ACHN (cell line): ENCODE measurements at regions not wholly inside any gene's neighbourhood (a gene's known extent, or its start where the extent isn't known, plus 50 kb on each side); places are given as distances from the start of the nearest gene placed in this dataset.

Source experiments
- DNase-seq: peaks from one replicate; pipeline ENCODE4 v3.0.0-alpha.2; 2015
- in situ Hi-C: cut with HindIII; loops from 2 replicates; pipeline ENCODE4 v1.10.0; 2017; ENCODE audit warnings: low sequenced_read_pairs, low pct_ligation_motif_present, low pct_unique_long_range_greater_than_20kb

GRCh38 chr15:89421219-89421618 lies 75.2 kb downstream of the RHCG start:
- no peak for DNase-seq
- in situ Hi-C loops = no loop called here

DNA sequence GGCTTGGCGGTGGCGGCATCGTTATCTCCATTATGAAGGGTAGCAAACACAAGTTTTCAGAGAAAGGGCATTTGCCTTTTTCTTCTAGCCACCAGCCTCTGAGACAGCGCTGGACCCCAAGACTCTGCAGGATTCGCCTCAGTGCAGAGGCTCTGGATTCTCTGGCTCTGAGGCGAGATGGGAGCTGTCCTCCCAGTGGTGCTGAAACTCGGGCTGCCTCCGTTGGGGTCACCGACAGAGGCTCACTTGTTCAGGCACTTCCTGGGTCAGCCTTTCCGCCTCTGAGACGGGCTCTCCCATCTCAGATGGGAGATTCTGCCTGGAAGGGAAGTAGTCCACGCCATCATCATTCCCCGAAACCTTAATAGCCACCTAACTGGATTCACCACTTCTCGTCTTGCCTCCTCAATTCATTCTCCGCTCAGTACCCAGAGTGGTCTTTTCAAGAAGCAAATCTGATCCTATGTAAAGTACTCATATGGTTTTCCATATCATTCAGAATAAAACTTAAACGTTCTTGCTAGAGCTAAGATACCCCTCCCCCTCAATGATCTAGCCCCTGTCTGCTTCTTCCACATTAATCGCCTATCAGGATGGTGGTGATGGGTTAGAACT lies 76.9 kb downstream of the RHCG start:
- in situ Hi-C loops = no loop called here
- DNase-seq = peak; percentile 45

DNA sequence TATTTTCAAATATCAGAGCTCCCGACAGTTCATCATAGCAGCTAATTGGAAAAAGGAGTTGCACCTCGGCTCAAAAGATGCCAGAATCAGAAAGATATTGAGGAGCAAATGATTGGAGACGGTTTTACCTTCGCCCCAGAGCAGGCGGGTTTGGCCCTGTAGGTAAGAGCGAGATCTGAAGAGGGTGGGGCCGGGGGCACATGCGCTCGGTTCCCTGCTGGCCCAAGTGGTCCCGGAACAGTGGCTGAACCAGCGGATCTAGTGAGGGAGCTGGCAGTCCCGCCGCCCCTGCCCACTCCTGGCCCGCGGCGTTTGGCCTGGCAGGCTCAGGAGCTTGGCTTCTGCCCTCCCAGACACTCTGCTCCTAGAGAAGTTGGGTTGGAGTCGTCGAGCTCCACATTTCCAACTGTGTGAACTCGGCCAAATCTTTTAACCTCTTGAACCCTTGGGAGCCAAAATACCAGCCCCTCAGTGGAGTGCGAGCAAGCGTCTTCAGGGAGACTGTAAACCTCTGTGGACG lies 79.1 kb downstream of the RHCG start:
- DNase-seq = no peak
- in situ Hi-C loops = no loop called here

DNA sequence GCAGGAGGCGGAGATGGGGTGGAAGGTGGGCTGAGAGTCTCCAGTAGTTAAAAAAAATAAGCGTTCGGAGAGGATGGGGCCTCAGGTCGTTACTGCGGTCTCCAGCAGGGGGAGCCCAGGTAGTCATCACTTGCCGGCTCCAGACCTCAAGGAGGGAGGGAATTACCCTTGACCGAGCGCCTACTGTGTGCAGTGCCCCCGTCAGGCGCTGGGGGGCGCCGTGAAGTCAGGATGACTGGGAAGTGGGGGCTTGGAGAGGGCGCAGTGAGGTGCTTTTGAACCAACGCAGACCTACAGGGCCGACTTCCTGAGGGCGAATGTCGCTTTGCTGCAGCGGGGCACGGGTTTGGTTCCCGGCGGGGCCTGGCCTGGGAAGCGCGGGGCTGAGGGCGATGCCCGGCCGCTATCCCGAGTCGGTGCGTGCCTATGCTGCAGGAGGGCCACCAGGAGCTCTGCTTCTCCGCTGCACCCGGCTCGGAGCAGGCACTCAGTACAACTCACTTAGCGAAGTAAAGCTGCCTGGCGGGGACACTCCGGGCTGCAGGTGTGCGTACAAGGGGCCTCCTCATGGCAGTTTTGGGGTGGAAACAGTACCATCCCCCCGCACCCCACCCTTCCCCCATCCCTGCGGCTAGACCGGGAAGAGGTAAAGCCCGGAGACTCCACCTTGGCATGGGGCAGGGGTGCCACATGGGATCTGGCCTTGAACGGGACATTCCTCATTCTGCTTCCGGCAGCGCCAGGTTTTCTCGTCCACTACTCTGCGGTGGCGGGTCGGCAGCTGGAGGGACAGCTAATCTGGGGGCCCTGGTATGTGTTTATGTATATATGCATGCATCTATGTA lies 79.8 kb downstream of the RHCG start:
- DNase-seq = peak; percentile 78
- in situ Hi-C loops = no loop called here

DNA sequence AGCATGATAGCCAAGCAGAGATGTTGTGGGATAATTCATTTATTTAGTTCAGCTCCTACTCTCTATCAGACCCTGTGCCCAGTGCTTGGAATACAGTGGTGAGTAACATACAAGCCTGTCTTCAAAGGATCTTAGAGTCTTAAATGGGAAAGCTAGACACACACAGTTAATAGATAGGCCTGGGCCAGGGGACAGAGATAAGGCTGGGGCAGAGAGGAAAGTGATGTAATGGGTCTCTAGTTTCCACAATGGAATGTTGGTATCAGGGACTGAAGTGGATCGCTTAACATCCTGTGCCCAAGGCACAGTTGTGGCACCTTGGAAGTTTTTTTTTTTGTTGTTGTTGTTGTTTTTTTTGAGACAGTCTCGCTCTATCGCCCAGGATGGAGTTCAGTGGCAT lies 79.9 kb upstream of the POLG start:
- no peak for DNase-seq
- in situ Hi-C loops = no loop called here

GRCh38 chr15:89413877-89414276 lies 79.3 kb upstream of the POLG start:
- in situ Hi-C loops = no loop called here

DNA sequence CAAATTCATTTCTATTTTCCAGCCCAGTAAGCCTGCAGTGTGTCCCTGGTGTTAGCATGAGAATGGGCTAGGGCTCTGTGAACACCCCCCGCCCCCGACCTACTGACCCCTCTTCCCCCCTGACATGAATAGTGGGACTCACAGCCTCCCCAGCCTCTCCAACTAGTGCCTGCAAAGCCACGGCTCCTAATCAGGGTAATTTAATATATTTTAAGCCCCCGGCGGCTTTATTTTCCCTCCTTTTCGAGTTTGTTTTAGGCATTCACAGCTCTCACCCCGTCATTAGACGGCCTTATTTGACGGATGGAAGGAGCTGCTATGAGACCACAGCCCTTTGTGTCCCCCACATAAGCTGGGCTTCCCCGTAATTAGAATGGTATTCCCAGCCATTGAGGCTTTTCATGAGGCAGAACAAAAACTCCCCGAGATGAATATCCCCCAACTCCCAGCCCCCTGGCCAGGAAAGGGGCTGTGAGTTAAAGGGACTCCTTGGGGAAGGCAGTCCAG lies 78.3 kb upstream of the POLG start:
- no peak for DNase-seq
- in situ Hi-C loops = no loop called here

More at GRCh38 chr15:89413877-89414276, 79.3 kb upstream of the POLG start:
- no peak for DNase-seq

- DNase-seq = no peak
- in situ Hi-C loops = no loop called here
These were observed 75.4 kb upstream of the POLG start for GRCh38 chr15:89410039-89410435.

GRCh38 chr15:89409184-89410038 lies 74.8 kb upstream of the POLG start:
- DNase-seq = no peak

DNA sequence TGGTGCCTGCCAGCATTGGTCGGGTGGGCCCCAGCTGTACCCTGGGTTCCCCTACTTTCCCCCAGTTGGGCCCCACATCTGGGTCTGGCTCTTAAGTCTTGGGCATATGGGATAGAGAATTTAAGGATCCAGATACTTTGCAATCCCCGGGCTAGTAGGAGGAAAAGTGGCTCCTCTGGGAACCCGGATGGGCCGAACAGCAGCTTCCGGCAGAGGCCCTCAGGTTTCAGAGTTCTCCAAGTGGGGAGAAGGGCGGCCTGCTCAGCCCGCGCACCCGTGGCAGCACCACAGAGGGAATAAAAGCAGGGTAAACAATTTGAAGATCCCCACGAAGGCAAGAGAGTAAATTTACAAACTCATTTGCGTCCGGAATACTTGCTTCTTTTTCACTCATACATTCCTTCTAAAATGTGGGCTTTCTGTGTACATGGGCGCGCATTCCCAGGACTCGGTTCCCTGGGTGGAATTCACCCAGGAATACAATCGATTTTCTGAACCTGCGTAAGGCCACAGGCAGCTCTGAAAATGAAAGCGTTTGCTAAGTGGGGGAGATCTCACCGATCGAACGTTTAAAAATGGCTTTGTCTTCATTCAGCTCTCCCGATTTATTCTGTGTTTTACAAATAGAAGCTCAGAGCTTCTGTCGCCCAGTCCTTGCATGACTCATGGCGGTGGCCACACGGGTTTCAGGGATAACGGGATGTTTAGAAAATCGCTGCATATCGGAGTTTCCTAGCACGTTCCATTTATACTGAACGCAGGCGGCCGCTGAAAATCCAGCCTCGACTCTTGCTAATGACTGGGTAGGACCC lies 74.0 kb upstream of the POLG start:
- in situ Hi-C loops = no loop called here

More at GRCh38 chr15:89409184-89410038, 74.8 kb upstream of the POLG start:
- in situ Hi-C loops = no loop called here

GRCh38 chr15:89406940-89407607 lies 72.5 kb upstream of the POLG start:
- no peak for DNase-seq
- in situ Hi-C loops = no loop called here

More for the DNA sequence above, 74.0 kb upstream of the POLG start:
- DNase-seq = no peak

GRCh38 chr15:89406218-89406939 lies 71.8 kb upstream of the POLG start:
- DNase-seq = no peak
- in situ Hi-C loops = no loop called here

DNA sequence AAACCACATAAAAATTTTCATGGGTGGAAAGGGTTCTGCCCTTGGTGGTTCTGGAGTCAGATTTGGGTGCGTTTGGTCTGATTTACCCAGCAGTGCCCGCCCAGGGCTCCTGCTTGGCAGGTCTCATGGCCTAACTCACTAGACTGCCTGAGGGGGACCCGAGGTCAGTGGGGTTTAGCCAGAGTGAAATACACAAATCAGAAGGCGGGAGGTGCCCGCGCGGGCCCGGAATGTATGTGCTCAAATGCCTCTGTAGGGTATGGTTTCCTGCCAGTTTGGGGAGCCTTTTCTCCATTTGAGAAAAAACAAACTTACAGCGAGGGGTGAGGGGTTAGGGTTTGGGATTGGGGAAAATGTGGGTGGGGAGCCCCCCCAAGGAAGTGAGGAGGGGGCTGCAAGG lies 70.9 kb upstream of the POLG start:
- in situ Hi-C loops = no loop called here
- no peak for DNase-seq

DNA sequence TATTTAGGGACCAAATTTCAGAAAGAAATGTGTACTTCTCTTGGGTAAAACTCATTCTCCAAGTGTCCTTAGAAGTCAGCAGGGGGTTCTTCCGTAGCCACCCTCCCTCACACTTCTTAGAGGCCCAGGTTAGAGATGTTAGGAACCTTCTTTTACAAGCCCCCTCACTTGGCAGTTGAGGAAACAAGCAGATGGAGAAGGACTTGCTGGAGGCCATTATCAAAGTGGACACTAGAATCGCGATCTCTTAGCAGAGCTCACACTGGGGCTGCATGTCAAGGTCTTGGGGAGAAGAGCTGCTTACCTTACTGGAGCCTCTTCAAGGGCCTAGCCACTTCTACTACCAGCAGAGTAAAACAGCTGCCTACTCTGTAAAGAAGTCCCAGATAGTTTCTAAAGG lies 69.4 kb upstream of the POLG start:
- in situ Hi-C loops = no loop called here

DNA sequence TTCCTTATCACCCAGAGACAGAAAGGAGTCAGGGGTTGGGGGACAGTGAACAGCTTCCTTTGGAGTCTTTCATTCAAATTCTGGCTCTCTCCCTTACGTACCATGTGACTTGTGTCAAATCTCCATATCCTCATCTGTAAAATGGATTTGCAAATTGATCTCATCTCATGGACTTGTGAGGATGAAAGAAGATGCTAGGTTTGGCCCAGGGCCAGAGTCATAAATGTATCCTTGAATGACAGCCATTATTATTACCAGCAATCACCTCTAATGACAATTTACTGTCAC lies 67.8 kb upstream of the POLG start:
- in situ Hi-C loops = no loop called here
- no peak for DNase-seq

More for the DNA sequence above, 69.4 kb upstream of the POLG start:
- DNase-seq = no peak

DNA sequence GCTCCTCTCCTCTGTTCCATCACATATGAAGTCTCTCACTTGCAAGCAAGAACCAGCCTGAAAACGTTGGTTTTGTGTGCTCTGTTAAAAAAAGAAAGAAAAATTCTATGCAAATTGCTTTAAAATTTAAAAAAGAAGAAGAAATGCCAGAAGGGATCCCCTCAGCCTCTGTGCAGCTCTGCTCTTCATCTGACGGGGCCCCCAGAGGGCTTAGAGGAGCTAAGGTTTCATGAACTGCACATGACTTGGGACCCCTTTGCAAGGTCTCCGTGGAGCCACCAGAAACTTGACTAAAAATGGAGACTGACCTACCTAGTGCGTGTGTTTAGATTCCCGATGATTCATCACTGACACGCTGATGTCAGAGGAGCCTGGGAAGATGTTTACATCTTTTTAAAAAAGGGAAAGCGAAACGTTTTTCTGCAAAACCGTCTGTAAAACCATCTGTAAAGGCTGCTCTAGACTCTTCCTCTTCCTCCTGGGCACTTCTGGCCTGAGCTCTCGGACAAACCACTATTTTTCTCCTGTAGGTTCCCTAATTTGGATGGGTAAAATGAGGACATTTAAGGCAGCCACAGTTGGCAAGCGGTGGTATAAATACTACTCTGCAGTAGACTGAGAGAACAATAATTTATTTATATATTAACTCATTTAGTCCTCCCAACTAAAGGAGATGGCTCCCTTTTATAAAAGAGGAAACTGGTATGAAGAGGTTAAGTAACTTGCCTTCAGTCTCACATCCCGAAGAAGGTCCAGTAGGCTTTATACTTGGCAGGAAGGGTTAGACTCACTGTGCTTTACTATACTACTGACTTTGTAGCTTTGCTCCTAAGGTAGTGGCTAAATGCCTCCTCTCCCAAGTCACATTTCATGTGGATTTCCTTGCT lies 67.2 kb upstream of the POLG start:
- in situ Hi-C loops = no loop called here
- DNase-seq = peak; percentile 22
